Heart right ventricle (tissue), 16 donors: ENCODE measurements at regions not wholly inside any gene's neighbourhood (a gene's known extent, or its start where the extent isn't known, plus 50 kb on each side); places are given as distances from the start of the nearest gene placed in this dataset.
A peak's percentile ranks its signal among the peaks of the same experiment; 100 is the strongest.

Experiments used
- ATAC-seq, 8 donors: fragments of 200-7000 bp; cut with Tn5 transposase; one replicate each; pipeline ENCODE4 v1.9.1; 2020; ENCODE audit warnings: mild to moderate bottlenecking in 8 of 8, moderate library complexity in 8 of 8, moderate number of reproducible peaks in 1 of 8
- DNase-seq, 2 donors: peaks; one replicate each; pipeline ENCODE4 v3.0.0-alpha.2; 2020
- H3K27ac ChIP-seq, 10 donors: fragments of 200-600 bp; sonication (generic) in 2 of 10; one replicate each; pipeline versions ENCODE4 v1.5.0 to v1.8.0; 2020 to 2022; ENCODE audit warnings: mild to moderate bottlenecking in 3 of 10
- H3K27me3 ChIP-seq, 7 donors: fragments of 200-600 bp; one replicate each; pipeline ENCODE4 v1.8.0; 2021 to 2022; ENCODE audit warnings: mild to moderate bottlenecking in 2 of 7
- H3K36me3 ChIP-seq, 9 donors: fragments of 200-600 bp; sonication (generic) in 1 of 9; one replicate each; pipeline versions ENCODE4 v1.5.0 to v1.8.0; 2020 to 2022; ENCODE audit warnings: mild to moderate bottlenecking in 2 of 9
- H3K4me1 ChIP-seq, 9 donors: fragments of 200-600 bp; sonication (generic) in 1 of 9; one replicate each; pipeline versions ENCODE4 v1.5.0 to v1.8.0; 2020 to 2022; ENCODE audit warnings: mild to moderate bottlenecking in 4 of 9
- H3K4me3 ChIP-seq, 10 donors: fragments of 200-600 bp; sonication (generic) in 2 of 10; one replicate each; pipeline versions ENCODE4 v1.5.0 to v1.8.0; 2020 to 2022; ENCODE audit warnings: mild to moderate bottlenecking in 7 of 10, moderate library complexity in 2 of 10
- H3K9me3 ChIP-seq, 11 donors: fragments of 200-600 bp in 10 of 11; sonication (generic) in 2 of 11; one replicate each; pipeline versions ENCODE4 v1.5.0 to v1.8.0; 2013 to 2022; ENCODE audit warnings: mild to moderate bottlenecking in 2 of 11, control low read depth in 1 of 11, moderate library complexity in 1 of 11
- WGBS, 2 donors: extraction: QIAGEN DNeasy Blood & Tissue Kit; methylation state at CpG; one replicate each; pipeline ENCODE4 v1.1.7; 2013; ENCODE audit warnings: inconsistent platforms in 1 of 2; 5-methylcytosine and 5-hydroxymethylcytosine counted together
- intact Hi-C, 10 donors: fragments of 100-400 bp; cut with DNase I; formaldehyde crosslinking; loops; one replicate each; pipeline versions ENCODE4 v1.11.1 to v1.14.2; 2022
- TF ChIP-seq, protein P1 (sequence below), 9 donors: fragments of 200-600 bp; sonication (generic) in 2 of 9; IDR thresholded peaks; one replicate each; pipeline versions ENCODE4 v1.5.0 to v1.8.0; 2021 to 2022; ENCODE audit warnings: antibody characterized with exemption in 9 of 9, mild to moderate bottlenecking in 5 of 9, moderate library complexity in 1 of 9
- donor health status: Arrhythmogenic right ventricular cardiomyopathy.
- donor health status: ischemic (EF 13 %, LVEDD 7.1; RV severe dilation, severe dysfunction).
- donor health status: healthy with polysubstance abuse.
- donor health status: DM: no; HTN: yes; CAD: no.
- donor health status: DM: no; HTN: no; CAD: no.
- donor health status: ischemic (EF 25% LVEDD 6.9; RV normal size, moderate dysfunction).
- donor health status: ischemic (EF 25% LVEDD 5.7; RV mildly dilated, moderate dysfunction).
- donor health status: healthy.
- donor health status: DM: yes; HTN: yes; CAD: no.
- donor health status: Ischemic cardiomyopathy.
- donor health status: ischemic (EF 35%, LVEDD 5.7; RV mildly dilated, moderate dysfunction).
- donor health status: nonischemic (EF 11% LVEDD 7.7; RV severe dilation, severe dysfunction).
- donor health status: DM: yes; HTN: yes; CAD: no.
- donor health status: PGD.
- donor health status: ischemic (EF 29% LVEDD 5.4; RV normal size, mild dysfunction).
- donor health status: nonischemic (EF 23%, LVEDD 6.1; RV moderate dilation, normal function).

DNA sequence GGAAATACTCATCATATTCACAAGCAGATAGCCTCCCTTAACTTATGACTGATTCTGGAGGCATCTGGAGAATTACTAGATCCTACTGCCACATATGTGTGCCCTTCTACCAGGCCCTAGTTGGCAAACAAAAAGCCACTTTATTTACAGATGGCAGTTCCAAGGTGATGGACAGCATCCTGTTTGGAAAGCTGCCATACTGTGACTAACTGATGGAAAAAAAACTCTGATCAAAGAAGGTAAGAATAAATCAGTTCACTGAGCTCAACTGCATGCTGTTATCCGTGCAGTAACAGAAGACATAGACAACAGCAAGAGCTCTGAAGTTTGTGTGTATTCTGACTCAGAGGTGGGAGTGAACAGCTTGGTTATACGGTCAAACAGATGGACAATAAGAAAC lies 279.8 kb upstream of the POU5F2 start:
- ATAC-seq = peak in 3 of 8 donors; percentile 16 to 59 (median 22)
- TF ChIP-seq, protein P1, sequence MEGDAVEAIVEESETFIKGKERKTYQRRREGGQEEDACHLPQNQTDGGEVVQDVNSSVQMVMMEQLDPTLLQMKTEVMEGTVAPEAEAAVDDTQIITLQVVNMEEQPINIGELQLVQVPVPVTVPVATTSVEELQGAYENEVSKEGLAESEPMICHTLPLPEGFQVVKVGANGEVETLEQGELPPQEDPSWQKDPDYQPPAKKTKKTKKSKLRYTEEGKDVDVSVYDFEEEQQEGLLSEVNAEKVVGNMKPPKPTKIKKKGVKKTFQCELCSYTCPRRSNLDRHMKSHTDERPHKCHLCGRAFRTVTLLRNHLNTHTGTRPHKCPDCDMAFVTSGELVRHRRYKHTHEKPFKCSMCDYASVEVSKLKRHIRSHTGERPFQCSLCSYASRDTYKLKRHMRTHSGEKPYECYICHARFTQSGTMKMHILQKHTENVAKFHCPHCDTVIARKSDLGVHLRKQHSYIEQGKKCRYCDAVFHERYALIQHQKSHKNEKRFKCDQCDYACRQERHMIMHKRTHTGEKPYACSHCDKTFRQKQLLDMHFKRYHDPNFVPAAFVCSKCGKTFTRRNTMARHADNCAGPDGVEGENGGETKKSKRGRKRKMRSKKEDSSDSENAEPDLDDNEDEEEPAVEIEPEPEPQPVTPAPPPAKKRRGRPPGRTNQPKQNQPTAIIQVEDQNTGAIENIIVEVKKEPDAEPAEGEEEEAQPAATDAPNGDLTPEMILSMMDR (IDR thresholded peaks at IDR 0.05) = no peak
- Histone ChIP-seq H3K36me3 (peaks cover 0 to 55% (median 4%) of the 10 kb centered on the region in 9 donors), H3K27me3 (no peaks in the 10 kb centered on the region), H3K27ac (no peak overlapping the region), H3K4me3 (no peak overlapping the region), H3K4me1 (peaks cover 0 to 7% (median 0%) of the 10 kb centered on the region in 9 donors), H3K9me3 (peaks cover 0 to 37% (median 8%) of the 10 kb centered on the region in 11 donors)
- intact Hi-C loops = no loop called here
- no peak for DNase-seq
- 65% methylated on average over 2 of the region's 2 CpGs for WGBS, 2 donors

GRCh38 chr5:94017579-94017978 lies 276.2 kb upstream of the POU5F2 start:
- no peak for DNase-seq
- no peak for ATAC-seq
- Histone ChIP-seq H3K4me1 (peaks cover 0 to 7% (median 0%) of the 10 kb centered on the region in 9 donors), H3K36me3 (peaks cover 0 to 56% (median 4%) of the 10 kb centered on the region in 9 donors), H3K4me3 (no peak overlapping the region), H3K9me3 (peaks cover 0 to 59% (median 17%) of the 10 kb centered on the region in 11 donors), H3K27me3 (no peaks in the 10 kb centered on the region), H3K27ac (no peak overlapping the region)
- TF ChIP-seq, protein P1 (IDR thresholded peaks at IDR 0.05) = no peak
- 87 to 96% methylated on average over 2 of the region's 2 CpGs for WGBS, 2 donors
- intact Hi-C loops = no loop called here

GRCh38 chr5:94010814-94011213 lies 269.4 kb upstream of the POU5F2 start:
- Histone ChIP-seq H3K9me3 (peaks cover 0 to 23% (median 9%) of the 10 kb centered on the region in 11 donors), H3K27ac (no peak overlapping the region), H3K36me3 (peaks cover 0 to 3% (median 0%) of the 10 kb centered on the region in 9 donors), H3K4me1 (no peaks in the 10 kb centered on the region), H3K27me3 (no peaks in the 10 kb centered on the region), H3K4me3 (no peak overlapping the region)
- intact Hi-C loops = no loop called here
- no peak for DNase-seq
- 99 to 100% methylated on average over 1 of the region's 1 CpG for WGBS, 2 donors
- TF ChIP-seq, protein P1 (IDR thresholded peaks at IDR 0.05) = no peak
- ATAC-seq = no peak

- TF ChIP-seq, protein P1 (IDR thresholded peaks at IDR 0.05) = no peak
- intact Hi-C loops = no loop called here
Measured at GRCh38 chr5:94009161-94009560, 267.8 kb upstream of the POU5F2 start.

More at GRCh38 chr5:94009161-94009560, 267.8 kb upstream of the POU5F2 start:
- no peak overlapping the region for H3K27ac ChIP-seq
- no peaks in the 10 kb centered on the region for H3K4me1 ChIP-seq
- no peaks in the 10 kb centered on the region for H3K27me3 ChIP-seq
- H3K4me3 ChIP-seq = no peak overlapping the region
- peaks cover 0 to 16% (median 2%) of the 10 kb centered on the region in 11 donors for H3K9me3 ChIP-seq
- H3K36me3 ChIP-seq = peaks cover 0 to 3% (median 0%) of the 10 kb centered on the region in 9 donors
- DNase-seq (no peak), ATAC-seq (no peak)
